Right lobe of liver (tissue), 4 donors: ENCODE measurements at regions not wholly inside any gene's neighbourhood (a gene's known extent, or its start where the extent isn't known, plus 50 kb on each side); places are given as distances from the start of the nearest gene placed in this dataset.
"Not testable (repeated sequence)": the region's sequence is repeated elsewhere in the genome, so short reads cannot be mapped to it uniquely, and the experiment has no call there.

Experiments used
- CTCF ChIP-seq, 4 donors: fragments of 200-600 bp in 3 of 4; fragments of 450-650 bp in 1 of 4; IDR thresholded peaks; one replicate each; pipeline versions ENCODE4 v1.5.1 to v1.8.0; 2016 to 2022; ENCODE audit warnings: antibody characterized with exemption in 4 of 4, mild to moderate bottlenecking in 2 of 4
- POLR2A ChIP-seq: fragments of 450-650 bp; IDR thresholded peaks from one replicate; pipeline ENCODE4 v1.6.1; 2017; ENCODE audit warnings: antibody characterized with exemption, mild to moderate bottlenecking
- donor health status: DM: no; HTN: no; CAD: no.
- donor health status: DM: no; HTN: no; CAD: no.
- donor health status: DM: no; HTN: yes; CAD: no.

- not testable (repeated sequence) for TF ChIP-seq CTCF (IDR thresholded peaks at IDR 0.05); POLR2A
Observed at GRCh38 chr20:1742049-1742434, 84.5 kb upstream of the SIRPG start.
